GM12878 (cell line): ENCODE measurements at regions not wholly inside any gene's neighbourhood (a gene's known extent, or its start where the extent isn't known, plus 50 kb on each side); places are given as distances from the start of the nearest gene placed in this dataset.

ENCODE experiments used
- CHD2 ChIP-seq: IDR thresholded peaks from 2 replicates; pipeline ENCODE4 v1.6.1; 2011; ENCODE audit warnings: low read depth, low read length, improper control_type of control experiment, borderline replicate concordance
- ETV6 ChIP-seq, 2 experiments: fragments of 450-650 bp in 1 of 2; IDR thresholded peaks in 1 of 2; conservative IDR thresholded peaks in 1 of 2; 2 replicates each; pipeline ENCODE4 v1.6.1; 2014; ENCODE audit warnings: antibody characterized with exemption in 1 of 2, borderline replicate concordance in 1 of 2, low read depth in 1 of 2, mild to moderate bottlenecking in 1 of 2, moderate library complexity in 1 of 2
- MXI1 ChIP-seq: fragments of 150-350 bp; IDR thresholded peaks from 2 replicates; pipeline ENCODE4 v1.6.1; 2011; ENCODE audit warnings: low read depth, mild to moderate bottlenecking, inconsistent platforms, low read length, improper control_type of control experiment
- POLR2AphosphoS5 ChIP-seq: IDR thresholded peaks from 2 replicates; pipeline ENCODE4 v1.6.1; 2011; ENCODE audit warnings: mild to moderate bottlenecking, low read length, inconsistent platforms
- TF ChIP-seq, protein P1 (sequence below): fragments of 450-650 bp; IDR thresholded peaks from 2 replicates; pipeline ENCODE4 v1.6.1; 2014; ENCODE audit warnings: mild to moderate bottlenecking

DNA sequence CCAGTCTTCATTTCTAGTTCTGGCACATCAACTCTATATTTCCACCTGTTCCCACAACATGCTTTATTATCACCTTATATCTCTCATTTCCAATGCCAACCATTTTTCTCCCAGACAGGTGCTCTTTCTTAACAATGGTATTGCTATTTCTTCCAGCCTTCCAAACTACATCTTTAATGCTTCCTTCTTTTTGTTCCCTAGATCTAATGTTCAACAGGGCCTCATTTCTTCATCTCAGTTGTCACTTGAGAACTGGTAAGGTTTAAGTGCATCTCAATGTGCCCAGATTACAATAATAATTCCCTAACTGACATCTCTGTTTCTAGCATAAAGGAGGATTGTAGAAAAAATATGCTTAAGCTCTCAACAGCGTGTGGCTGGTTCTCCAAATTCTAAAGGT is 272.6 kb downstream of the COX7C start:
- no peak for TF ChIP-seq ETV6 (conservative IDR thresholded peaks at IDR 0.05 in 1 of 2, IDR thresholded peaks at IDR 0.05 in 1 of 2; ENCODE audit: borderline replicate concordance in 1 of 2, low read depth in 1 of 2)
- TF ChIP-seq, protein P1, sequence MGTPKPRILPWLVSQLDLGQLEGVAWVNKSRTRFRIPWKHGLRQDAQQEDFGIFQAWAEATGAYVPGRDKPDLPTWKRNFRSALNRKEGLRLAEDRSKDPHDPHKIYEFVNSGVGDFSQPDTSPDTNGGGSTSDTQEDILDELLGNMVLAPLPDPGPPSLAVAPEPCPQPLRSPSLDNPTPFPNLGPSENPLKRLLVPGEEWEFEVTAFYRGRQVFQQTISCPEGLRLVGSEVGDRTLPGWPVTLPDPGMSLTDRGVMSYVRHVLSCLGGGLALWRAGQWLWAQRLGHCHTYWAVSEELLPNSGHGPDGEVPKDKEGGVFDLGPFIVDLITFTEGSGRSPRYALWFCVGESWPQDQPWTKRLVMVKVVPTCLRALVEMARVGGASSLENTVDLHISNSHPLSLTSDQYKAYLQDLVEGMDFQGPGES: no peak
- no peak for TF ChIP-seq MXI1
- no peak for TF ChIP-seq CHD2
- TF ChIP-seq POLR2AphosphoS5: no peak
